MM.1S (cell line): ENCODE measurements at regions not wholly inside any gene's neighbourhood (a gene's known extent, or its start where the extent isn't known, plus 50 kb on each side); places are given as distances from the start of the nearest gene placed in this dataset.

Experiments
- EZH2 ChIP-seq: fragments of 300-600 bp; sonication (generic); optimal IDR thresholded peaks from 2 replicates; pipeline ENCODE3; 2017; ENCODE audit warnings: low read depth, mild to moderate bottlenecking, antibody characterized with exemption, low read length, mixed read lengths
- EZH2phosphoT487 ChIP-seq: fragments of 300-600 bp; sonication (generic); IDR thresholded peaks from 2 replicates; pipeline ENCODE4 v1.6.1; 2018; ENCODE audit warnings: antibody characterized with exemption, low read length
- TF ChIP-seq, protein P1 (sequence below): fragments of 300-600 bp; sonication (generic); IDR thresholded peaks from 2 replicates; pipeline ENCODE4 v1.5.1; 2016; ENCODE audit warnings: antibody characterized with exemption, low read length, mixed read lengths

DNA sequence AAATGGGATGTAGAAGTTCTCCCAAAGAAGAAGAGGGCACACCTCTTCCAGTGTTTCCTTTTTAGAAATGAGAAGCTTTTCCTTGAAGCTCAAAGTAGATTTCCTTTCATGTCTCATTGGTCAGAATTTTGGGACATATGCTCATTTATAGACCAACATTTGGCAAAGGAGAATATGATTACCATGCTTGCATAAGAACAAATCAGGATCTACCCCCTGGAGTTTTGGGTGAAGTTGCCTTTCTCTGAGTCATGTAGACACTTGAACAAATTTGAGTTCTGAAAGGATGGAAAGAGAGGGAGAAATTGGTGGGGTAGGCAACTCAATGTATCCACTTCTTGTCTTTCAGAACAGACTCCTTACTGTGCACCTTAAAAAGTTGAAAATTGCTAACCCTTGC, 409.0 kb downstream of the SLC4A3 start:
- no peak for TF ChIP-seq EZH2
- TF ChIP-seq, protein P1, sequence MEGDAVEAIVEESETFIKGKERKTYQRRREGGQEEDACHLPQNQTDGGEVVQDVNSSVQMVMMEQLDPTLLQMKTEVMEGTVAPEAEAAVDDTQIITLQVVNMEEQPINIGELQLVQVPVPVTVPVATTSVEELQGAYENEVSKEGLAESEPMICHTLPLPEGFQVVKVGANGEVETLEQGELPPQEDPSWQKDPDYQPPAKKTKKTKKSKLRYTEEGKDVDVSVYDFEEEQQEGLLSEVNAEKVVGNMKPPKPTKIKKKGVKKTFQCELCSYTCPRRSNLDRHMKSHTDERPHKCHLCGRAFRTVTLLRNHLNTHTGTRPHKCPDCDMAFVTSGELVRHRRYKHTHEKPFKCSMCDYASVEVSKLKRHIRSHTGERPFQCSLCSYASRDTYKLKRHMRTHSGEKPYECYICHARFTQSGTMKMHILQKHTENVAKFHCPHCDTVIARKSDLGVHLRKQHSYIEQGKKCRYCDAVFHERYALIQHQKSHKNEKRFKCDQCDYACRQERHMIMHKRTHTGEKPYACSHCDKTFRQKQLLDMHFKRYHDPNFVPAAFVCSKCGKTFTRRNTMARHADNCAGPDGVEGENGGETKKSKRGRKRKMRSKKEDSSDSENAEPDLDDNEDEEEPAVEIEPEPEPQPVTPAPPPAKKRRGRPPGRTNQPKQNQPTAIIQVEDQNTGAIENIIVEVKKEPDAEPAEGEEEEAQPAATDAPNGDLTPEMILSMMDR, result no peak
- no peak for TF ChIP-seq EZH2phosphoT487
